K562 (cell line): ENCODE measurements at regions not wholly inside any gene's neighbourhood (a gene's known extent, or its start where the extent isn't known, plus 50 kb on each side); places are given as distances from the start of the nearest gene placed in this dataset.

ENCODE experiments used
- ZBTB17 ChIP-seq: fragments of 450-650 bp; formaldehyde crosslinking; IDR thresholded peaks from 2 replicates; pipeline ENCODE4 v1.4.0; 2020; ENCODE audit warnings: mild to moderate bottlenecking
- TF ChIP-seq, protein P1 (sequence below): conservative IDR thresholded peaks from 2 replicates; pipeline ENCODE4 v1.6.1; 2011; ENCODE audit warnings: low read depth, mild to moderate bottlenecking, low read length; ENCODE audit not compliant: control insufficient read depth
- TF ChIP-seq, protein P2 (sequence below), 2 experiments: fragments of 450-650 bp; conservative IDR thresholded peaks; 2 replicates each; pipeline ENCODE4 v1.6.1; 2017; ENCODE audit warnings: mild to moderate bottlenecking in 2 of 2, moderate library complexity in 2 of 2
- TF ChIP-seq, protein P3 (sequence below): fragments of 450-650 bp; IDR thresholded peaks from one replicate; pipeline ENCODE4 v1.6.1; 2018; ENCODE audit warnings: mild to moderate bottlenecking, moderate library complexity; ENCODE audit not compliant: partially characterized antibody
- TF ChIP-seq, protein P4 (sequence below): fragments of 250-450 bp; sonication (Bioruptor Pico); IDR thresholded peaks from 2 replicates; pipeline ENCODE4 v1.8.0; 2021; ENCODE audit warnings: borderline replicate concordance, mild to moderate bottlenecking, moderate library complexity; ENCODE audit not compliant: poor library complexity, severe bottlenecking

DNA sequence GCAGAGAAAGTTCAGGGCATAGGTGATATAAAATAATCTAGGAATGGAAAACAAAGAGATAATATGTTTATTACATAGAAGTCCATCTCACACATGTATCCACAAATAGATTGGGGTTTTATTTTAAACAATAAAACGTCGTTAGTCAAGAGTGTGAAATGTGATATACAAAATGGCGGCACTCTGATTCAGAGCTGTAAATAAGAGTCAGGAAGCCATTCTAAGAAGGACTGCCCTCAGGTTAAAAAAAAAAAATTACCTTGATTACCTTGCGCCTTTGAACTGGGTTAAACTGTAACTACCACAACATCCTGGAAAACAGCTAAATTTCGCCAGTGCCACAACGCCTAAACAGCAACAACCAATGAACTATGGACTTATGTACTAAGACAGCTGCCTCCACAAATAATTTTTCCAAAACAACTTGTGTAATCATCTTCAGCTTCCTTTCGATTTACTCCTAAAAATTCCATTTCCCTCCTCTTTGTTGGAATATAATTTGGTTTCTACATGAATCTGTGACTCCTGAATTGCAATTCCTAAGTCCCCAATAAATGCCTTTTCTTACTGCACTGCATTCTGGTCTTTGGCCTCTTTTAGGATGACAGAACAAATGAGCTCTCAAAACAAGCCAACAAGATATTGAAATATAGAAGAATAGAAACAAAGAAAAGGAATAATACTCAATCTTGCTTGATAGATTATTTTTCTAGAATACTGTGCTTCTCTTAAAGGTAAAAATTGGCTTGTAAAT, 1019.5 kb upstream of the MAP3K7 start (continued):
- TF ChIP-seq, protein P1, sequence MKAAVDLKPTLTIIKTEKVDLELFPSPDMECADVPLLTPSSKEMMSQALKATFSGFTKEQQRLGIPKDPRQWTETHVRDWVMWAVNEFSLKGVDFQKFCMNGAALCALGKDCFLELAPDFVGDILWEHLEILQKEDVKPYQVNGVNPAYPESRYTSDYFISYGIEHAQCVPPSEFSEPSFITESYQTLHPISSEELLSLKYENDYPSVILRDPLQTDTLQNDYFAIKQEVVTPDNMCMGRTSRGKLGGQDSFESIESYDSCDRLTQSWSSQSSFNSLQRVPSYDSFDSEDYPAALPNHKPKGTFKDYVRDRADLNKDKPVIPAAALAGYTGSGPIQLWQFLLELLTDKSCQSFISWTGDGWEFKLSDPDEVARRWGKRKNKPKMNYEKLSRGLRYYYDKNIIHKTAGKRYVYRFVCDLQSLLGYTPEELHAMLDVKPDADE, result no peak
- TF ChIP-seq, protein P2, sequence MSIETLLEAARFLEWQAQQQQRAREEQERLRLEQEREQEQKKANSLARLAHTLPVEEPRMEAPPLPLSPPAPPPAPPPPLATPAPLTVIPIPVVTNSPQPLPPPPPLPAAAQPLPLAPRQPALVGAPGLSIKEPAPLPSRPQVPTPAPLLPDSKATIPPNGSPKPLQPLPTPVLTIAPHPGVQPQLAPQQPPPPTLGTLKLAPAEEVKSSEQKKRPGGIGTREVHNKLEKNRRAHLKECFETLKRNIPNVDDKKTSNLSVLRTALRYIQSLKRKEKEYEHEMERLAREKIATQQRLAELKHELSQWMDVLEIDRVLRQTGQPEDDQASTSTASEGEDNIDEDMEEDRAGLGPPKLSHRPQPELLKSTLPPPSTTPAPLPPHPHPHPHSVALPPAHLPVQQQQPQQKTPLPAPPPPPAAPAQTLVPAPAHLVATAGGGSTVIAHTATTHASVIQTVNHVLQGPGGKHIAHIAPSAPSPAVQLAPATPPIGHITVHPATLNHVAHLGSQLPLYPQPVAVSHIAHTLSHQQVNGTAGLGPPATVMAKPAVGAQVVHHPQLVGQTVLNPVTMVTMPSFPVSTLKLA (conservative IDR thresholded peaks at IDR 0.05), result no peak
- TF ChIP-seq, protein P3, sequence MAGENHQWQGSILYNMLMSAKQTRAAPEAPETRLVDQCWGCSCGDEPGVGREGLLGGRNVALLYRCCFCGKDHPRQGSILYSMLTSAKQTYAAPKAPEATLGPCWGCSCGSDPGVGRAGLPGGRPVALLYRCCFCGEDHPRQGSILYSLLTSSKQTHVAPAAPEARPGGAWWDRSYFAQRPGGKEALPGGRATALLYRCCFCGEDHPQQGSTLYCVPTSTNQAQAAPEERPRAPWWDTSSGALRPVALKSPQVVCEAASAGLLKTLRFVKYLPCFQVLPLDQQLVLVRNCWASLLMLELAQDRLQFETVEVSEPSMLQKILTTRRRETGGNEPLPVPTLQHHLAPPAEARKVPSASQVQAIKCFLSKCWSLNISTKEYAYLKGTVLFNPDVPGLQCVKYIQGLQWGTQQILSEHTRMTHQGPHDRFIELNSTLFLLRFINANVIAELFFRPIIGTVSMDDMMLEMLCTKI, result no peak
- TF ChIP-seq, protein P4, sequence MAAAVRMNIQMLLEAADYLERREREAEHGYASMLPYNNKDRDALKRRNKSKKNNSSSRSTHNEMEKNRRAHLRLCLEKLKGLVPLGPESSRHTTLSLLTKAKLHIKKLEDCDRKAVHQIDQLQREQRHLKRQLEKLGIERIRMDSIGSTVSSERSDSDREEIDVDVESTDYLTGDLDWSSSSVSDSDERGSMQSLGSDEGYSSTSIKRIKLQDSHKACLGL (CRISPR knock-in tag), result no peak
- no peak for TF ChIP-seq ZBTB17
- TF ChIP-seq, all 486 proteins: peak for 0
